ENCODE measurements at regions not wholly inside any gene's neighbourhood (a gene's known extent, or its start where the extent isn't known, plus 50 kb on each side); places are given as distances from the start of the nearest gene placed in this dataset.

GRCh38 chr6:131383421-131384411 is 189.3 kb upstream of the ARG1 start:
- DNase-seq (ENCODE audit: low spot score), result no peak

GRCh38 chr6:131387562-131388447 is 185.2 kb upstream of the ARG1 start:
- DNase-seq (ENCODE audit: low spot score), result no peak

GRCh38 chr6:131390322-131390721 is 182.7 kb upstream of the ARG1 start:
- DNase-seq (ENCODE audit: low spot score), result no peak

GRCh38 chr6:131391116-131391515 is 181.9 kb upstream of the ARG1 start:
- no peak for DNase-seq (ENCODE audit: low spot score)

GRCh38 chr6:131393433-131393832 is 179.6 kb upstream of the ARG1 start:
- no peak for DNase-seq (ENCODE audit: low spot score)

GRCh38 chr6:131394768-131395432 is 178.1 kb upstream of the ARG1 start:
- no peak for DNase-seq (ENCODE audit: low spot score)

GRCh38 chr6:131398176-131398575 is 174.8 kb upstream of the ARG1 start:
- DNase-seq (ENCODE audit: low spot score), result no peak

GRCh38 chr6:131399433-131399832 is 173.6 kb upstream of the ARG1 start:
- DNase-seq (ENCODE audit: low spot score), result no peak

GRCh38 chr6:131400054-131400778 is 172.8 kb upstream of the ARG1 start:
- peak; percentile 3 for DNase-seq (ENCODE audit: low spot score)

- DNase-seq (ENCODE audit: low spot score), result no peak
Measured at GRCh38 chr6:131400779-131401496, 172.1 kb upstream of the ARG1 start.

GRCh38 chr6:131408811-131409210 is 164.2 kb upstream of the ARG1 start:
- DNase-seq (ENCODE audit: low spot score), result no peak

- DNase-seq (ENCODE audit: low spot score), result no peak
Measured at GRCh38 chr6:131410785-131411184, 162.2 kb upstream of the ARG1 start.

- DNase-seq (ENCODE audit: low spot score), result no peak
Measured at GRCh38 chr6:131412960-131413830, 159.8 kb upstream of the ARG1 start.

GRCh38 chr6:131413831-131414191 is 159.2 kb upstream of the ARG1 start:
- no peak for DNase-seq (ENCODE audit: low spot score)

GRCh38 chr6:131414956-131415355 is 158.1 kb upstream of the ARG1 start:
- DNase-seq (ENCODE audit: low spot score), result no peak

GRCh38 chr6:131418441-131418840 is 154.6 kb upstream of the ARG1 start:
- DNase-seq (ENCODE audit: low spot score), result no peak

GRCh38 chr6:131419702-131420101 is 153.3 kb upstream of the ARG1 start:
- DNase-seq (ENCODE audit: low spot score), result no peak

GRCh38 chr6:131424016-131424415 is 149.0 kb upstream of the ARG1 start:
- no peak for DNase-seq (ENCODE audit: low spot score)

GRCh38 chr6:131424475-131424874 is 148.6 kb upstream of the ARG1 start:
- no peak for DNase-seq (ENCODE audit: low spot score)

Data from SW480 (cell line).